DOHH2 (cell line): ENCODE measurements at regions not wholly inside any gene's neighbourhood (a gene's known extent, or its start where the extent isn't known, plus 50 kb on each side); places are given as distances from the start of the nearest gene placed in this dataset.

Source experiments
- H3F3A ChIP-seq: fragments of 200-600 bp; sonication (generic), shearing (Covaris generic); 2 replicates; pipeline ENCODE4 v1.6.0; 2016; ENCODE audit warnings: antibody characterized with exemption, mild to moderate bottlenecking; ENCODE audit not compliant: control insufficient read depth, insufficient read depth
- H3K27ac ChIP-seq: fragments of 200-600 bp; sonication (generic); 2 replicates; pipeline ENCODE4 v1.5.1; 2014; ENCODE audit warnings: low read depth, mild to moderate bottlenecking, low read length, moderate library complexity
- H3K27me3 ChIP-seq: fragments of 200-600 bp; sonication (generic); 2 replicates; pipeline ENCODE4 v1.6.1; 2014; ENCODE audit warnings: mild to moderate bottlenecking, low read length, mixed read lengths; ENCODE audit not compliant: control insufficient read depth
- H3K36me3 ChIP-seq: fragments of 200-600 bp; sonication (generic); 2 replicates; pipeline ENCODE4 v1.6.1; 2014; ENCODE audit warnings: mild to moderate bottlenecking, low read length, moderate library complexity, mixed read lengths; ENCODE audit not compliant: control insufficient read depth
- H3K4me1 ChIP-seq: fragments of 200-600 bp; sonication (generic); 2 replicates; pipeline ENCODE4 v1.6.1; 2014; ENCODE audit warnings: mild to moderate bottlenecking, low read length, mixed read lengths; ENCODE audit not compliant: control insufficient read depth
- H3K4me2 ChIP-seq: fragments of 200-600 bp; sonication (generic); 2 replicates; pipeline ENCODE4 v1.6.0; 2014; ENCODE audit warnings: mild to moderate bottlenecking, low read length, moderate library complexity
- H3K4me3 ChIP-seq: fragments of 200-600 bp; sonication (generic); 2 replicates; pipeline ENCODE4 v1.5.1; 2014; ENCODE audit warnings: mild to moderate bottlenecking, low read length, mixed read lengths
- H3K79me2 ChIP-seq: fragments of 200-600 bp; sonication (generic); 2 replicates; pipeline ENCODE4 v1.6.1; 2014; ENCODE audit warnings: mild to moderate bottlenecking, low read length, mixed read lengths; ENCODE audit not compliant: control insufficient read depth
- H3K9me2 ChIP-seq: fragments of 200-600 bp; sonication (generic); replicated peaks from 2 replicates; pipeline ENCODE4 v1.6.1; 2014; ENCODE audit warnings: mild to moderate bottlenecking, low read length, mixed read lengths; ENCODE audit not compliant: control insufficient read depth
- H3K9me3 ChIP-seq: fragments of 200-600 bp; sonication (generic); 2 replicates; pipeline ENCODE4 v1.6.1; 2014; ENCODE audit warnings: antibody characterized with exemption, low read length, mixed read lengths; ENCODE audit not compliant: control insufficient read depth, insufficient read depth
- H4K20me1 ChIP-seq: fragments of 200-600 bp; sonication (generic); 2 replicates; pipeline ENCODE4 v1.6.0; 2014; ENCODE audit warnings: low read depth, mild to moderate bottlenecking, antibody characterized with exemption, low read length, moderate library complexity; ENCODE audit not compliant: control insufficient read depth, insufficient read depth
- EZH2phosphoT487 ChIP-seq: fragments of 200-600 bp; sonication (generic); IDR thresholded peaks from 2 replicates; pipeline ENCODE4 v1.6.1; 2017; ENCODE audit warnings: borderline replicate concordance, mild to moderate bottlenecking, antibody characterized with exemption, low read length, moderate library complexity, mixed read lengths
- TF ChIP-seq, protein P1 (sequence below): fragments of 200-600 bp; sonication (generic); IDR thresholded peaks from one replicate; pipeline ENCODE4 v1.5.1; 2014; ENCODE audit warnings: antibody characterized with exemption, mild to moderate bottlenecking, low read depth, low read length; ENCODE audit not compliant: poor library complexity, severe bottlenecking

DNA sequence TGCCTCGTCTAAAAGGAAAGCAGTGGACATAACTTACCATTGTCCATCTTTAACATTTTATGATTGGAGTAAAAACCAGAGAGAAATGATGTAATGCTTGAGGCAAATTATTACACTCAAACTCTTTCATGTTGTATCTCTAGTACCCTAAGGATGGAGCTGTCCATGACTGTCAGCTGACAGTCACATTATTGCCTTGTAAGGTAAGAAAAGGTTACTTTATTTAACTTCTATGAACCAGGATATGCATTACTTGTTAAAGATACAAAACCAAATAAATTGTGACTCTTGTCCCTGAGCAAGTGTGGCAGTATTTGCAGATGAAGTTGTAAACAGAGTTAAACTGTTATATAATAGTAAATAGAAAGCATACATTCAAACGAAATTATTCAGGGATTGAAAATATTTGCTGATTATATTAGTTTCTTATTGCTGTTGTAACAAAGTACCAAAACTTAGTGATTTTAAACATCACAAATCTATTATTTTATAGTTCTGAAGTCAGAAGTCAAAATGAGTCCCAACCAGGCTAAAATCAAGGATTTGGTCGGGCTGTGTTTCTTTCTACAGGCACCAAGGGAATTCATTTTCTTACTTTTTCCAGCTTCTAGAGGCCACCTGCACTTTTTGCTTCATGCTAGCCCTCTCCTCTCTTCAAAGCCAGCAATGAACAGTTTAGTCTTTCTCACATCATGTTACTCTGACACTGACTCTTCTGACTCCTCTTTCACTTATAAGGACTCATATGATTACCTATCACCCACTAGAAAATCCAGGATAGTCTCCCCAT lies 113.8 kb downstream of the CEP44 start:
- H3K9me3 ChIP-seq: no peaks in the 10 kb centered on the region
- no peaks in the 10 kb centered on the region for H4K20me1 ChIP-seq
- H3K9me2 ChIP-seq: no peaks in the 10 kb centered on the region
- H3K4me3 ChIP-seq: no peak overlapping the region
- no peaks in the 10 kb centered on the region for H3F3A ChIP-seq
- no peak overlapping the region for H3K4me2 ChIP-seq
- no peaks in the 10 kb centered on the region for H3K4me1 ChIP-seq
- no peaks in the 10 kb centered on the region for H3K27me3 ChIP-seq
- no peaks in the 10 kb centered on the region for H3K36me3 ChIP-seq
- H3K79me2 ChIP-seq: no peaks in the 10 kb centered on the region
- no peak overlapping the region for H3K27ac ChIP-seq
- TF ChIP-seq, protein P1, sequence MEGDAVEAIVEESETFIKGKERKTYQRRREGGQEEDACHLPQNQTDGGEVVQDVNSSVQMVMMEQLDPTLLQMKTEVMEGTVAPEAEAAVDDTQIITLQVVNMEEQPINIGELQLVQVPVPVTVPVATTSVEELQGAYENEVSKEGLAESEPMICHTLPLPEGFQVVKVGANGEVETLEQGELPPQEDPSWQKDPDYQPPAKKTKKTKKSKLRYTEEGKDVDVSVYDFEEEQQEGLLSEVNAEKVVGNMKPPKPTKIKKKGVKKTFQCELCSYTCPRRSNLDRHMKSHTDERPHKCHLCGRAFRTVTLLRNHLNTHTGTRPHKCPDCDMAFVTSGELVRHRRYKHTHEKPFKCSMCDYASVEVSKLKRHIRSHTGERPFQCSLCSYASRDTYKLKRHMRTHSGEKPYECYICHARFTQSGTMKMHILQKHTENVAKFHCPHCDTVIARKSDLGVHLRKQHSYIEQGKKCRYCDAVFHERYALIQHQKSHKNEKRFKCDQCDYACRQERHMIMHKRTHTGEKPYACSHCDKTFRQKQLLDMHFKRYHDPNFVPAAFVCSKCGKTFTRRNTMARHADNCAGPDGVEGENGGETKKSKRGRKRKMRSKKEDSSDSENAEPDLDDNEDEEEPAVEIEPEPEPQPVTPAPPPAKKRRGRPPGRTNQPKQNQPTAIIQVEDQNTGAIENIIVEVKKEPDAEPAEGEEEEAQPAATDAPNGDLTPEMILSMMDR: no peak

DNA sequence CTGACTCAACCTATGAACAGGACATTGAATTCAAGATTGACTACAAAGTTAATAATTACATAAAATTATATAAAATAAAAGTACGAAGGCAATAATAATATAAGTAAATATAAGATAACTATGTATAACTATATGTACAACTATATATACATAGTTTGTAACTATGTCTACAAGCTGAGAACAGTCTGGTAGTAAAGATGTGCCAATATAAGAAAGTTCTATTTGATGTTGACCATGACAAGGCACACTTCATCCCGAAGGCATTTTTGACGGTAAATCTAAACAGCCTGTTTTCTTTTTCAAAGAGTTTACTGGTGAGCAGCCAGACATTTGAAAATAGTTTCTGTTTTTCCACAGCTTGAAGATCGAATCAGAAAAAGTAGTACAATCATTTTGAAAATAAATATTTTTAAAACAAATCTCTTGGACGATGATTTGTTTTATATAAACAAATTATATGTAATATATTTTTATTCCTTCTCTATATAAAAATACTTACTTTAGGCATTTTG lies 112.9 kb downstream of the CEP44 start:
- Histone ChIP-seq H3K27ac (no peak overlapping the region), H3F3A (no peaks in the 10 kb centered on the region), H3K79me2 (no peaks in the 10 kb centered on the region), H3K4me3 (no peak overlapping the region), H4K20me1 (no peaks in the 10 kb centered on the region), H3K9me2 (no peaks in the 10 kb centered on the region), H3K36me3 (no peaks in the 10 kb centered on the region), H3K4me2 (no peak overlapping the region), H3K27me3 (no peaks in the 10 kb centered on the region), H3K4me1 (no peaks in the 10 kb centered on the region), H3K9me3 (no peaks in the 10 kb centered on the region)
- TF ChIP-seq EZH2phosphoT487: no peak
- TF ChIP-seq, protein P1: no peak

DNA sequence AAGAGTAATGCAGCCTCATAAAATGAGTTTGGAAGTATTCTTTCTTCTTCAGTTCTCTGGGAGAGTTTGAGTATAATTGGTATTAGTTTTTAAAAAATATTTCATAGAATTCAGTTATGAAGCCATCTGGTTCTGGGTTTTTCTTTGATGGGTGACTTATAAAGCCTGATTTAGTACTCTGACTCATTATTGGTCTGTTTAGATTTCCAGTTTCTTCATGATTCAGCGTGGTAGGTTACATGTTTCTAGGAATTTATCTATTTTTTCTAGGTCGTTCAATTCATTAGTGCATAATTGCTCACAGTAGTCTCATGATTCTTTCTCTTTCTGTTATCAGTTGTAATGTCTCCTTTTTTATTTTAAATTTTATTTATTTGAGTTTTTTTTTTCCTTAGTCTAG lies 111.2 kb downstream of the CEP44 start:
- Histone ChIP-seq H3K4me1 (no peaks in the 10 kb centered on the region), H3K9me2 (no peaks in the 10 kb centered on the region), H3K79me2 (no peaks in the 10 kb centered on the region), H3F3A (no peaks in the 10 kb centered on the region), H3K27ac (no peak overlapping the region), H4K20me1 (no peaks in the 10 kb centered on the region), H3K9me3 (no peaks in the 10 kb centered on the region), H3K36me3 (no peaks in the 10 kb centered on the region), H3K4me2 (no peak overlapping the region), H3K4me3 (no peak overlapping the region), H3K27me3 (no peaks in the 10 kb centered on the region)
- TF ChIP-seq EZH2phosphoT487: no peak
- TF ChIP-seq, protein P1: no peak
